ENCODE measurements at regions not wholly inside any gene's neighbourhood (a gene's known extent, or its start where the extent isn't known, plus 50 kb on each side); places are given as distances from the start of the nearest gene placed in this dataset.

GRCh38 chr11:110832539-110832938 lies 120.3 kb upstream of the ARHGAP20 start:
- no peak for DNase-seq (ENCODE audit: low read depth, low spot score)

- DNase-seq (ENCODE audit: low read depth, low spot score) = no peak
Observed at GRCh38 chr11:110832080-110832479, 119.8 kb upstream of the ARHGAP20 start.

GRCh38 chr11:110830747-110831146 lies 118.5 kb upstream of the ARHGAP20 start:
- DNase-seq (ENCODE audit: low read depth, low spot score) = peak; percentile 12

- no peak for DNase-seq (ENCODE audit: low read depth, low spot score)
Observed at GRCh38 chr11:110830344-110830743, 118.1 kb upstream of the ARHGAP20 start.

- DNase-seq (ENCODE audit: low read depth, low spot score) = no peak
Observed at GRCh38 chr11:110829873-110830272, 117.6 kb upstream of the ARHGAP20 start.

- peak; percentile 7 for DNase-seq (ENCODE audit: low read depth, low spot score)
Observed at GRCh38 chr11:110828086-110828485, 115.8 kb upstream of the ARHGAP20 start.

GRCh38 chr11:110827276-110827675 lies 115.0 kb upstream of the ARHGAP20 start:
- no peak for DNase-seq (ENCODE audit: low read depth, low spot score)

- DNase-seq (ENCODE audit: low read depth, low spot score) = no peak
Observed at GRCh38 chr11:110824912-110825620, 112.8 kb upstream of the ARHGAP20 start.

GRCh38 chr11:110818032-110818687 lies 105.9 kb upstream of the ARHGAP20 start:
- peak; percentile 32 for DNase-seq (ENCODE audit: low read depth, low spot score)

GRCh38 chr11:110812086-110812733 lies 100.0 kb upstream of the ARHGAP20 start:
- DNase-seq (ENCODE audit: low read depth, low spot score) = no peak

- no peak for DNase-seq (ENCODE audit: low read depth, low spot score)
Observed at GRCh38 chr11:110809417-110810199, 97.4 kb upstream of the ARHGAP20 start.

GRCh38 chr11:110808248-110808647 lies 96.0 kb upstream of the ARHGAP20 start:
- DNase-seq (ENCODE audit: low read depth, low spot score) = no peak

- DNase-seq (ENCODE audit: low read depth, low spot score) = no peak
Observed at GRCh38 chr11:110807801-110808200, 95.6 kb upstream of the ARHGAP20 start.

GRCh38 chr11:110805756-110806155 lies 93.5 kb upstream of the ARHGAP20 start:
- no peak for DNase-seq (ENCODE audit: low read depth, low spot score)

- no peak for DNase-seq (ENCODE audit: low read depth, low spot score)
Observed at GRCh38 chr11:110802162-110802561, 89.9 kb upstream of the ARHGAP20 start.

GRCh38 chr11:110801328-110801727 lies 89.1 kb upstream of the ARHGAP20 start:
- DNase-seq (ENCODE audit: low read depth, low spot score) = no peak

- no peak for DNase-seq (ENCODE audit: low read depth, low spot score)
Observed at GRCh38 chr11:110798201-110798900, 86.1 kb upstream of the ARHGAP20 start.

- peak; percentile 51 for DNase-seq (ENCODE audit: low read depth, low spot score)
Observed at GRCh38 chr11:110797453-110797852, 85.2 kb upstream of the ARHGAP20 start.

- DNase-seq (ENCODE audit: low read depth, low spot score) = no peak
Observed at GRCh38 chr11:110795112-110795624, 82.9 kb upstream of the ARHGAP20 start.

GRCh38 chr11:110793556-110793955 lies 81.3 kb upstream of the ARHGAP20 start:
- DNase-seq (ENCODE audit: low read depth, low spot score) = peak; percentile 39

- DNase-seq (ENCODE audit: low read depth, low spot score) = no peak
Observed at GRCh38 chr11:110791621-110792020, 79.4 kb upstream of the ARHGAP20 start.
